ENCODE measurements at regions not wholly inside any gene's neighbourhood (a gene's known extent, or its start where the extent isn't known, plus 50 kb on each side); places are given as distances from the start of the nearest gene placed in this dataset.
"Not testable (repeated sequence)": the region's sequence is repeated elsewhere in the genome, so short reads cannot be mapped to it uniquely, and the experiment has no call there.

DNA sequence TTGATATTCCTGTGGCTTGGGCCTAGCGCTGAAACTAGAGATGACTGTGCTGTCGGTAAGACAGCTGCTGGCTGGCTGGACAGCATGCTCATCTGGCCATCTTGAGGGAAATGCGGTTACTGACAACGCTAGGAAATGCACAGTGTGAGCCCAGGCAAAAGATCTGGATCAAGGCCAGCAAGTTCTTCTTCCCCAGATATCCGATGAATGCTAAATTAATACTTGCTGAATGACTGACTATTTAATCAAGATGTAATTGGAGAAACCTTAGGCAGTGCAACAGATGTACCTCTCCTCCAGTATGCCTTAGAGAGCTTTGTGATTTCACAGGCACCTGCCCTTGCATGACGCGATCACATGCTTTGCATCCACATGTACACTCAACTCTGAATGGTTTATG is 659.1 kb downstream of the EFNA5 start:
- Mint-ChIP-seq H3K27ac (no peak overlapping the region), H3K27me3 (no peaks in the 10 kb centered on the region), H3K4me3 (no peak overlapping the region), H3K4me1 (no peaks in the 10 kb centered on the region), H3K36me3 (no peaks in the 10 kb centered on the region), H3K9me3 (peaks cover 5% of the 10 kb centered on the region)

DNA sequence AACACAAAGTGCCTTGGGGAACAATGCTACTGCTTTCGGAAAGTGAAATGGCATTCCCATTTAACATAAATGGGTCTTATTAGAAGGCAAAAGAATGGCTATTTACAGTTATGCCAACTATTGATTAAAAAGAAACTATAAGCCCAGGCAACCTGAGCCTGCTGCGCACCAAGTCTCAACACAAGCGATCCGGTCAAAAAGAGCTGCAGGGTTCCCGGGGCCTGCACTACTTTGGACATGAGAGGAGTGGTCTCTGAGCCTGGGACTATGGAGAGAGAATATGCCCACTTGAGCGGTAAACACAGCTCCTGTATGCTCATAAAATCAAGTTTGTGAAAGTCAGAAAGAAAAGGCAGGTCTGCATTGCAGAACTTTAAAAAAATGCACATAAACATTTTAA is 660.7 kb downstream of the EFNA5 start:
- Mint-ChIP-seq H3K9me3 (peaks cover 4% of the 10 kb centered on the region), H3K4me3 (no peak overlapping the region), H3K4me1 (no peaks in the 10 kb centered on the region), H3K27me3 (no peaks in the 10 kb centered on the region), H3K36me3 (no peaks in the 10 kb centered on the region), H3K27ac (no peak overlapping the region)

DNA sequence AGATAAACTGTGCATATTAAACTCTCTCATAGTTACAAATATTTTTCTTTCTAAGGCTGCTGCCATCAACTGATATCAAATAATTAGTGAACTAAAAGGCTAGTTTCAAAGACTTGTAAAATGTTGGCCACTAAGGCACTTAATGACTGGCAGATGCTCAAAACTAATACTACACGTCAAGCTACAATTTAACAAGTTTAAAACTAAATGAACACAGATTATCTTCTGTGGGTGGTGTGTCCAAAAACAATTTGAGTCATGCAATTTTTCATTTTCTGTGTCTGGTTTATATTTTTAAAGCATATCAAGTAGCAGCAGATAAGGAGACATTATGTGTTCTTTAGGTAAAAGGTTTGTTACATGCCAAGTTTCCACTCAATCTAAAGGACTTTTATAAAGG is 665.1 kb downstream of the EFNA5 start:
- Mint-ChIP-seq H3K4me1 (no peaks in the 10 kb centered on the region), H3K36me3 (no peaks in the 10 kb centered on the region), H3K4me3 (no peak overlapping the region), H3K27ac (no peak overlapping the region), H3K9me3 (no peaks in the 10 kb centered on the region), H3K27me3 (no peaks in the 10 kb centered on the region)

DNA sequence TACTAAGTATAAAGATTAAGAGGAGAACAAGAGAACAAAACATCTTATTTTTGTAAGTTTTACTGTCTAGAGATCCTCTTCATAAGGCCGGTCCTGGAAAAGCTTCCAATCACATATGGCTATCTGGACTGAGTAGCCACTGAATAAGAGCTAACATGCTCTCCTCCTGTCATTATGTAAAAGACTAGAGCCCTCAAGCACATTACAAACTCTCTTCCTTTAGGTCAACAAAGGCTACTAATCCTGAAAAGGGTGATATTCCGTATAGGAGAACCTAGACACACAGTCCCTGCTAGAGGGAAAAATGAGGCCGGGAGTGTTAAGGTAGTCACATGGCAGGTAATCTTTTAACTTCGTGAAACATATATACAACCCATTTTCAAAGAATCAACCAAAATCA is 665.6 kb downstream of the EFNA5 start:
- H3K27me3 Mint-ChIP-seq, result no peaks in the 10 kb centered on the region
- no peaks in the 10 kb centered on the region for H3K4me1 Mint-ChIP-seq
- no peaks in the 10 kb centered on the region for H3K9me3 Mint-ChIP-seq
- H3K36me3 Mint-ChIP-seq, result no peaks in the 10 kb centered on the region
- no peak overlapping the region for H3K27ac Mint-ChIP-seq
- H3K4me3 Mint-ChIP-seq, result no peak overlapping the region

DNA sequence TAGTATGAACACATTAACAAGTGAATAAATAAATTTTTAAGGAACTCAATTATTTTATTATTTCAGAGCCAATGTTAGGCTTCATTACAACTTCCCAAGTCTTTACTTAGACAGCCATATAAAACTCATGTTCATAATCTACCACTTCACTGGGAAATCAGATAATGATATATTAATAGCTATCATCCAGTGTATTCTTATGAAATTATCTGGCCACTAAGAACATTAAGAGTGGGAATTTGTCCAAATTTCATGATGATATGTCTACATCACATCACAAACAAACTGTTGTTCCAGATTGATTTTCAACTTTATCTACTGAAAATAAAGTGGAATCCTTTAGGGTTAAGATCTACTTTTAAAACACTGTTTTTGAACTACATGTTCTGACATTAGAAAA is 668.6 kb downstream of the EFNA5 start:
- no peaks in the 10 kb centered on the region for H3K27me3 Mint-ChIP-seq
- H3K4me1 Mint-ChIP-seq, result no peaks in the 10 kb centered on the region
- no peaks in the 10 kb centered on the region for H3K36me3 Mint-ChIP-seq
- H3K27ac Mint-ChIP-seq, result no peak overlapping the region
- no peak overlapping the region for H3K4me3 Mint-ChIP-seq
- peaks cover 5% of the 10 kb centered on the region for H3K9me3 Mint-ChIP-seq

DNA sequence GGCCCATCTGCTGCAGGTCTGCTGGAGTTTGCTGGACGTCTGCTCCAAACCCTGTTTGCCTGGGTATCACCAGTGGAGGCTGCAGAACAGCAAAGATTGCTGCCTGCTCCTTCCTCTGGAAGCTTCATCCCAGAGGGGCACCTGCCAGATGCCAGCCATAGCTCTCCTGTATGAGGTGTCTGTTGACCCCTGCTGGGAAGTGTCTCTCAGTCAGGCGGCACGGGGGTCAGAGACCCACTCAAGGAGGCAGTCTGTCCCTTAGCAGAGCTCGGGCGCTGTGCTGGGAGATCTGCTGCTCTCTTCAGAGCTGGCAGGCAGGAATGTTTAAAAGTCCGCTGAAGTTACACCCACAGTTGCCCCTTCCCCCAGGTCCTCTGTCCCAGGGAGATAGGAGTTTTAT is 671.2 kb downstream of the EFNA5 start:
- H3K27me3 Mint-ChIP-seq, H3K9me3 Mint-ChIP-seq, H3K36me3 Mint-ChIP-seq, H3K4me1 Mint-ChIP-seq, H3K4me3 Mint-ChIP-seq, H3K27ac Mint-ChIP-seq: not testable (repeated sequence)

DNA sequence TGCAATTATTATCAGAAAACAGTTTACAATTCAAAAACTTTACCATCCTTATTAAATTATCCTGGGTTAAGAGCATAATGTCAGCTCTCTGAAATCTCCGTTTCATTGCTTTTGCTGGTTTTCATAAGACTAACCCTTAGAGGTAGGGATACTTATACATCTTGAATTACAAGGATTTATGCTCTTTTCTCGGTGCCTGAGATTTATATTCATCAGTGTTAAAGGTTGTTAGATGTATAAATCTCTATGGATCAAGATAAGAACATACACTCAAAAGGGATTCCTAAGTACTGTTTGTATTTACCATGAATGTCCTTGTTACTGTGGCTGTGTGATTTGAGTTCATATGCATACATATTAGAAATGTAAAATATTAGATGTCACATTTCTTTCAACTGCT is 684.7 kb downstream of the EFNA5 start:
- no peaks in the 10 kb centered on the region for H3K36me3 Mint-ChIP-seq
- H3K4me1 Mint-ChIP-seq, result no peaks in the 10 kb centered on the region
- no peak overlapping the region for H3K4me3 Mint-ChIP-seq
- H3K27ac Mint-ChIP-seq, result no peak overlapping the region
- no peaks in the 10 kb centered on the region for H3K9me3 Mint-ChIP-seq
- H3K27me3 Mint-ChIP-seq, result no peaks in the 10 kb centered on the region

DNA sequence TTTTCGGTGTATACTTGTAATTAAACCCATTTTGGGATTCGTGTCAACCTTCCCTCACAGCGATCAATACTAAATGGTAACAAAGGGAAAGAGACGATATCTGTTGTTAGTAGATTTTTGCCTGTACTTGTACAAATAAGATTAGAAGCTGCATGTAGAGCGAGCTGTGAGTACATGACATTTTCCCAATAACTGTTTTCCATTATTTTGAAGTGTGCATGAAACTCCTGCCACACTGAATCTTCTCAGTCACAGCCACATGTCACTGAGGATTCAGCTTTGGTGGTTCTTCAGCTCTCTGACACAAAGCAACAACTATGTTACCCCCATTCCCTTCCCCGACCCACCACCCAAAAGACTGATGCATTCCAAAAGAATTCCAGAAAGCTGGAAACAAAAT is 685.6 kb downstream of the EFNA5 start:
- no peaks in the 10 kb centered on the region for H3K27me3 Mint-ChIP-seq
- no peaks in the 10 kb centered on the region for H3K36me3 Mint-ChIP-seq
- H3K27ac Mint-ChIP-seq, result no peak overlapping the region
- no peak overlapping the region for H3K4me3 Mint-ChIP-seq
- no peaks in the 10 kb centered on the region for H3K4me1 Mint-ChIP-seq
- H3K9me3 Mint-ChIP-seq, result no peaks in the 10 kb centered on the region

DNA sequence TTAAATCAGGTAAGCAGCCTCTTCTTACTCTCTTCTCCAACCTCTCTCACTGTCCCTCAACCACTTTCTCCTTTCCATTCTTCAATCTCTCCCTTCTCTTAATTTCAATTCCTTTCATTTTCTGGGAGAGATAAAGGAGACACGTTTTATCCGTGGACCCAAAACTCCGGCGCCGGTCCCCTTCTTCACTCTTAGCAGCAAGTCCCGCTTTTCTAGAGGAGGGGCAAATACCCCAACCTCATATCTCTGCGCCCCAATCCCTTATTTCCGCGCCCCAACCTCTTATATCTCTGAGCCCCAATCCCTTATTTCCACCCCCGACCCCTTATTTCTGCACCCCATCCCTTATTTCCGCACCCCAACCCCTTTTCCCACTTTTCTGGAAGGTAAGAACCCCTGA is 691.6 kb downstream of the EFNA5 start:
- not testable (repeated sequence) for H3K4me3 Mint-ChIP-seq, H3K9me3 Mint-ChIP-seq, H3K4me1 Mint-ChIP-seq, H3K27me3 Mint-ChIP-seq, H3K27ac Mint-ChIP-seq, H3K36me3 Mint-ChIP-seq

DNA sequence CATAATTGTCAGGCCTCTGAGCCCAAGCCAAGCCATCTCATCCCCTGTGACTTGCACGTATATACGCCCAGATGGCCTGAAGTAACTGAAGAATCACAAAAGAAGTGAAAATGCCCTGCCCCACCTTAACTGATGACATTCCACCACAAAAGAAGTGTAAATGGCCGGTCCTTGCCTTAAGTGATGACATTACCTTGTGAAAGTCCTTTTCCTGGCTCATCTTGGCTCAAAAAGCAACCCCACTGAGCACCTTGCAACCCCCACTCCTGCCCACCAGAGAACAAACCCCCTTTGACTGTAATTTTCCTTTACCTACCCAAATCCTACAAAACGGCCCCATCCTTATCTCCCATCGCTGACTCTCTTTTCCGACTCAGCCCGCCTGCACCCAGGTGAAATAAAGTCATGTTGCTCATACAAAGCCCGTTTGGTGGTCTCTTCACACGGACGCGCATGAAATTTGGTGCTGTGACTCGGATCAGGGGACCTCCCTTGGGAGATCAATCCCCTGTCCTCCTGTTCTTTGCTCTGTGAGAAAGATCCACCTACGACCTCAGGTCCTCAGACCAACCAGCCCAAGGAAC is 692.1 kb downstream of the EFNA5 start:
- H3K27me3 Mint-ChIP-seq, H3K4me1 Mint-ChIP-seq, H3K27ac Mint-ChIP-seq, H3K4me3 Mint-ChIP-seq, H3K9me3 Mint-ChIP-seq, H3K36me3 Mint-ChIP-seq: not testable (repeated sequence)

DNA sequence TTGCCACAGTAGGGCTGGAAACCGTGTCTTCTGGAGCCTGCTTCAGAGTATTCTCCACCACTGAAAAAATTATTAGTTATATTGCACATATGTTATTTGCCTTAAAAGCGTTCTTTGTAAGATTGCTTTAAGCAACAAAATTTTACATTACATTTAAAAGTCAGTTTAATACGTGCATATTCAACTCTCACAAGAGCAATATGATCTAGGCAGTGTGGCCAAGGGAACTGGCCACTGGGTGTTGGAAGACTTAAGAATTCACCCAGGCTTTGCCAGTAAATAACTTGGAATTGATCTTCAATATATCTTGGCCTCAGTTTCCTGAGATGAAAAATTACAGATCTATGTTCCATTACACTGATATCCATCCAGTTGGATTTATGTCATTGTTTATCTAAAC is 694.4 kb downstream of the EFNA5 start:
- Mint-ChIP-seq H3K9me3 (peaks cover 3% of the 10 kb centered on the region), H3K27ac (no peak overlapping the region), H3K36me3 (no peaks in the 10 kb centered on the region), H3K4me1 (no peaks in the 10 kb centered on the region), H3K27me3 (peaks cover 4% of the 10 kb centered on the region), H3K4me3 (no peak overlapping the region)

DNA sequence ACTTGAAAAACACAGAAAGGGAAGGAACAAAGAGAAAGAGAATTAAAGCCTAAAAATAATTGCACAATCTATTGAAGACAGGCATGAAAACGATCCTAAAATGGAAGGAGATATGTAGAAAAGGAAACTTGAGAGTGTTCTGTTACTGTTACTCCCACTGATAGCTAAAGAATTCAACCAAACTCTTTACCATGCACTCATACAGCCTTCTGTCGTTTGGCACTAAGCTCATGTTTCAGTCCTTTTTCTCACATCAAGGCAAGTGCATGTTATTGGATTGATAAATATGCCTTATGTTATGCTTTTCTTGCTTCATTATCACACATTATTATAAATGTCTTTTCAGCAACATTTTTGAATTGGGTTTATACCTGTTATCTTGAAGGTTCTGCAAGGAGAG is 696.5 kb downstream of the EFNA5 start:
- H3K4me1 Mint-ChIP-seq, result no peaks in the 10 kb centered on the region
- peaks cover 4% of the 10 kb centered on the region for H3K27me3 Mint-ChIP-seq
- peaks cover 3% of the 10 kb centered on the region for H3K9me3 Mint-ChIP-seq
- H3K36me3 Mint-ChIP-seq, result no peaks in the 10 kb centered on the region
- H3K27ac Mint-ChIP-seq, result no peak overlapping the region
- H3K4me3 Mint-ChIP-seq, result no peak overlapping the region

DNA sequence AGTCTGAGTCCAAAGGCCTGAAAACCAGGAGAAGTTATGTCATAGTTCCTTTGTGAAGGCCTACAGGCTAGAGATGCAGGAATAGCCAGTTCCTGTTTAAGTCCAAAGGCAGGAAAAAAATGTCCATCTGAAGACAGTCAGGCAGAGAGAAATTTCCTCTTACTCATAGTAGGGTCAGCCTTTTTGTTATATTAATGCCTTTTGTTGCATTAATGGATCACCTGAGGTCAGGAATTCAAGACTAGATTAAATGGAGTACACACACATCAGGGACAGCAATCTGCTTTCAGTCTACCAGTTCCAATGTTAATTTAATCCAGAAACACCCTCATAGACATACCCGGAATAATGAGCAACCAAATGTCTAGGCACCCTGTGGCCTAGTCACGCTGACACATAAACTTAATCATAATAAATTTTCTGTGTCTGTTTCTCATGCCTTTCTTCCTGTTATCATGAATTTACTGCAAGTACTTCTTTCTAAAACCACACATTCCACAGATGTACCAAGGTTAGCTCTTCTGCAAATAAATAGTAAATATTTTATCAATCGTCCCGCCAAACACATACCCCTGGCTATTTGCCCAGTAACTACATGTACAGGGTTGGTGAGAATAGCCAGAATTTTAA is 703.9 kb downstream of the EFNA5 start:
- Mint-ChIP-seq H3K27ac (no peak overlapping the region), H3K9me3 (no peaks in the 10 kb centered on the region), H3K36me3 (no peaks in the 10 kb centered on the region), H3K4me3 (no peak overlapping the region), H3K27me3 (no peaks in the 10 kb centered on the region), H3K4me1 (no peaks in the 10 kb centered on the region)

DNA sequence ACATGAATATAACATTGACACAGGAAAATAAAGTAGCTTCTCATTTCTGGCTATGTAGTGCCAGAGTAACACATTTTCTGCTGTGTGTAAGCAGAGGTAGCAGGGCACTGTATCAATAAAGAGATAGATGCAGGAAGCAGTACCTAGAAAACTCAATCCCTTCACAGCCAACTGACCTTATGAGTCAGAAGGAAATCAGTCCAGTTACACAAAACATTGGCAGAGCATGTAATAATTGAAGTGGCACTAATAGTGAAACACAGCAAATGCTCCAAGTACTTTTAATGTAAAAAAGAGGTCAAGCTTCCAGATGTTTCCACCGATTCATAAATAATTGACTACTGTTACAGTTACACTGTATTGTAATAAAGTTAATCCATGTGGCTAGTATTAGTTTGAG is 706.6 kb downstream of the EFNA5 start:
- Mint-ChIP-seq H3K4me1 (no peaks in the 10 kb centered on the region), H3K36me3 (no peaks in the 10 kb centered on the region), H3K4me3 (no peak overlapping the region), H3K27me3 (no peaks in the 10 kb centered on the region), H3K27ac (no peak overlapping the region), H3K9me3 (no peaks in the 10 kb centered on the region)

DNA sequence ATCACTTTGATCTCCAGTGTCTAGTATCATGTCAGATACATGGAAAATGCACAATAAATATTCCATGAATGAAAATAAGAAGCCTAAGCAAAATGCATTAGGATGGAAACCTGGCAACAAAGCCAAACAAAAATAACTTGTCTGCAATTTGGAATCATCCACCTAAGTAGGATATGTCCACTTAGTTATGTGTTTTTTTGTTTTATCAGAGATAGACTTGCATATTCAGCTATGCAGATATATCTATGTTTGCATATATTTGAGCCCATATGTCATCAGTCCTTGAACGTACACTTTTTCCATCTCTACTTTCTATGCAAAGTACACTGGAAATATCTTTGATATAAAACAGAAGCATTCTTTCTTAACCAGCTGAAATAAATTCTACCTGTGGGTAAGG is 707.1 kb downstream of the EFNA5 start:
- Mint-ChIP-seq H3K4me3 (no peak overlapping the region), H3K9me3 (no peaks in the 10 kb centered on the region), H3K4me1 (no peaks in the 10 kb centered on the region), H3K27me3 (no peaks in the 10 kb centered on the region), H3K27ac (no peak overlapping the region), H3K36me3 (no peaks in the 10 kb centered on the region)

DNA sequence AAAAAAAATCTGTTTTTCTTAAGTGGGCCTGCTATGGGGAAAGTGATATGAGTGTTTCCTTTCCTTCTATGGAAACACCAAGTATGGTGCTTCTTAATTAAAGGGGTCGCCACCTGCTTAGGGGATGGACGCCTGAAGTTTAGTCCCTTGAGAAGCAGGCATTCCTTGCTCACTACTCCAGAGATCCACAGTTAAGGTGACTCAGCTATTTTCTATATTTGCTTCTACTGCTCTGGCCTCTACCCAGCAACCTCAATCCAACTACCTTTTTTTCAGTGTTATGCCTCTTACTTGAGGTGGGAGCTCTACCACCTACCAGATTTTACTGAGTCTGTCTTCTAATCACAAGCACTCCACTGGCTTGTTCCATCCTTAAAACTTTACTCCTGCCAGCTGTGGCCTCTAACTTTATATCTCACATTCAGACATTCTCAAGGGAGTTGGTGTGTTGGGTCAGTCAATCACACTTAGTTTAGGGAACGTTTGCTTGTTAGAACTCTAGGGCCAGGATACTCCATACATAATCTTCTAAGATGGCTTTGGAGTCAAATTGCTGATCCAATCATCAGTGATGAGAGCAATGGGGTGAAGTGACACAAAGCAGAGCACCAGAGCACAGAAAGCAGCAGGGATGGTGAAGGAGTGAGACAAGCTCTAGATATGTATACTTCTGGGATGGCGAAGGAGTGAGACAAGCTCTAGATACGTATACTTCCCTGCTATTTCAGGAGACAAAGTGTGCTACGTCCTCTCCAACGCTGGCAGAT is 708.1 kb downstream of the EFNA5 start:
- H3K9me3 Mint-ChIP-seq, result no peaks in the 10 kb centered on the region
- H3K4me1 Mint-ChIP-seq, result no peaks in the 10 kb centered on the region
- no peaks in the 10 kb centered on the region for H3K27me3 Mint-ChIP-seq
- no peak overlapping the region for H3K4me3 Mint-ChIP-seq
- no peaks in the 10 kb centered on the region for H3K36me3 Mint-ChIP-seq
- no peak overlapping the region for H3K27ac Mint-ChIP-seq

DNA sequence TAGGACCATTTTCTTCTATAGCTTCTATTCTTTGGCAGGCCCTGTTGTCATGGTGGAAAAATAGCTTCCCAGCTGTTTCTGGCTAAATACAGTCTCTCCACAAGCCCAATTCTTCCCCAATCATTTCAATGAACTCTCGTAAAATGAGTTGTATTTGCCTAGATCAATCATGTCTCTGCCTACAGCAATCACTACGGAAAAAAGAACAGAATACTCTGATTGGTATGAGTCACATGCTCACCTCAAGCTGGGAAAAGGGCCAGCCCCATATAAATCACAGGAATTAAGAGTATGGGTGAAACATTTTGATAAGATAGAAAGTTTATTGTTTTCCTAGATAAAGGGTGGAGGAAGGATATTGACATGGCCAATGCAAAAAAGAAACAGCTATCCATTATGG is 711.4 kb downstream of the EFNA5 start:
- no peaks in the 10 kb centered on the region for H3K36me3 Mint-ChIP-seq
- no peaks in the 10 kb centered on the region for H3K4me1 Mint-ChIP-seq
- H3K27me3 Mint-ChIP-seq, result no peaks in the 10 kb centered on the region
- H3K27ac Mint-ChIP-seq, result no peak overlapping the region
- H3K4me3 Mint-ChIP-seq, result no peak overlapping the region
- H3K9me3 Mint-ChIP-seq, result no peaks in the 10 kb centered on the region

Data from activated naive CD4-positive, alpha-beta T cell treated with anti-CD3 and anti-CD28 coated beads, Interleukin-2, amount 50 U/mL, for 24 hours (primary cell).